Prostate gland (tissue), 2 donors: ENCODE measurements at regions not wholly inside any gene's neighbourhood (a gene's known extent, or its start where the extent isn't known, plus 50 kb on each side); places are given as distances from the start of the nearest gene placed in this dataset.

Source experiments
- CTCF ChIP-seq, 4 experiments: fragments of 200-600 bp in 2 of 4; fragments of 450-650 bp in 2 of 4; sonication (generic) in 2 of 4; IDR thresholded peaks; 1 replicate in 3 of 4; 2 replicates in 1 of 4; pipeline ENCODE4 v1.5.1; 2016 to 2019; ENCODE audit warnings: antibody characterized with exemption in 4 of 4, mild to moderate bottlenecking in 2 of 4, moderate library complexity in 2 of 4
- POLR2A ChIP-seq: fragments of 450-650 bp; IDR thresholded peaks from one replicate; pipeline ENCODE4 v1.6.1; 2016; ENCODE audit warnings: antibody characterized with exemption, mild to moderate bottlenecking

- no peak for TF ChIP-seq CTCF (IDR thresholded peaks at IDR 0.05)
- TF ChIP-seq POLR2A: no peak
These were observed 75.3 kb downstream of the HLX start for GRCh38 chr1:220954321-220955075.
